Activated CD4-positive, alpha-beta T cell treated with anti-CD3 and anti-CD28 coated beads, Interleukin-2, amount 50 U/mL, for 4 hours (primary cell): ENCODE measurements at regions not wholly inside any gene's neighbourhood (a gene's known extent, or its start where the extent isn't known, plus 50 kb on each side); places are given as distances from the start of the nearest gene placed in this dataset.
"Not testable (repeated sequence)": the region's sequence is repeated elsewhere in the genome, so short reads cannot be mapped to it uniquely, and the experiment has no call there.

Source experiments
- DNase-seq, 2 experiments: peaks; one replicate each; pipeline ENCODE4 v3.0.0-alpha.2; 2020

- no peak for DNase-seq
Measured at GRCh38 chr6:43932259-43933147, 162.5 kb downstream of the VEGFA start.

DNA sequence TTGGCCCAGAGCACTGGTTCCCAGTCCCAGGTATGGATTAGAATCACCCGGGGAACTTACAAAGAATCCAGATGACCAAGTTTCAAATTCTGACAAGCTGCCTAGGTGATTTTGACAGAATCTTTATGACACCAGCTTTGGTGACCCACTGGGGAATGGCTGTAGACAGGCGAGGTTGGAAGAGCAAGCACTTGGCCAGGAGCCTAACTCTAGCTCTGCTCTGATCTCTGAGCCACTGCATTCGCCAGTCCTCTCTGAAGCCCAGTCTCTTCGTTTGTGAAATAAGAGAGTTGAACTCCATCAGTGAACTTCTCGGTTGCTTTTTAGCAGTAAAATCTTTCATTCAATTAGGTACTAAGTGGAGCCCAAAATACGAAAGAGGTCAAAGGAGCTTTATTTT, 161.2 kb downstream of the VEGFA start:
- DNase-seq, result no peak

DNA sequence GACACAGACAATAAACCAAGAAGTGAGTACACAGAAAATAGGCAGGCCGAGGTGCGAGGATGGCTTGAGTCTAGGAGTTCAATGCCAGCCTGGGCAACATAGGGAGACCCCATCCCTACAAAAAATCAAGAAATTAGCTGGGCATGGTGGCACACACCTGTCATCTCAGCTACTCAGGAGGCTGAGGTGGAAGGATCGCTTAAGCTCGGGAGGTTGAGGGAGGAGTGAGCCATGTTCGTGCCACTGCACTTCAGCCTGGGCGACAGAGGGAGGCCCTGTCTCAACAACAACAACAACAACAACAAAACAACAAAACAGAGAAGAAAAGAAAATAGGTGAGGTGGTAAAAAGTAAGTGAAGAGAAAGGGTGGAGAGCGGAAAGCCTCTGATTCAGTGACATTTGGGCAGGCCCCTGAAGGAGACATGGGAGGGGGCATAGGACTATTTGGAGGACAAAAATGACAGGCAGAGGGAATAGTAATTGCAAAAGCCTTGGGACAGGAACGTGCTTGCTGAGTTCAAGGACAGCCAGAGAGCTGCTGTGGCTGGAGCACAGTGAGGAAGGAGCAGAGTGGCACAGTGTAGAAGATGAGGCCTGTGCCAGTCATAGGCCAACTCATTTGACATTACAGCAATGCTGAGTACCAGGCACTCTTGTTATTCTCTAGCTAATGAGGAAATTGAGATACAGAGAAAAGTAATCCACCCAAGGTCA, 160.6 kb downstream of the VEGFA start:
- no peak for DNase-seq

GRCh38 chr6:43929511-43929910, 159.5 kb downstream of the VEGFA start:
- no peak for DNase-seq

GRCh38 chr6:43927532-43928210, 157.7 kb downstream of the VEGFA start:
- no peak for DNase-seq

DNA sequence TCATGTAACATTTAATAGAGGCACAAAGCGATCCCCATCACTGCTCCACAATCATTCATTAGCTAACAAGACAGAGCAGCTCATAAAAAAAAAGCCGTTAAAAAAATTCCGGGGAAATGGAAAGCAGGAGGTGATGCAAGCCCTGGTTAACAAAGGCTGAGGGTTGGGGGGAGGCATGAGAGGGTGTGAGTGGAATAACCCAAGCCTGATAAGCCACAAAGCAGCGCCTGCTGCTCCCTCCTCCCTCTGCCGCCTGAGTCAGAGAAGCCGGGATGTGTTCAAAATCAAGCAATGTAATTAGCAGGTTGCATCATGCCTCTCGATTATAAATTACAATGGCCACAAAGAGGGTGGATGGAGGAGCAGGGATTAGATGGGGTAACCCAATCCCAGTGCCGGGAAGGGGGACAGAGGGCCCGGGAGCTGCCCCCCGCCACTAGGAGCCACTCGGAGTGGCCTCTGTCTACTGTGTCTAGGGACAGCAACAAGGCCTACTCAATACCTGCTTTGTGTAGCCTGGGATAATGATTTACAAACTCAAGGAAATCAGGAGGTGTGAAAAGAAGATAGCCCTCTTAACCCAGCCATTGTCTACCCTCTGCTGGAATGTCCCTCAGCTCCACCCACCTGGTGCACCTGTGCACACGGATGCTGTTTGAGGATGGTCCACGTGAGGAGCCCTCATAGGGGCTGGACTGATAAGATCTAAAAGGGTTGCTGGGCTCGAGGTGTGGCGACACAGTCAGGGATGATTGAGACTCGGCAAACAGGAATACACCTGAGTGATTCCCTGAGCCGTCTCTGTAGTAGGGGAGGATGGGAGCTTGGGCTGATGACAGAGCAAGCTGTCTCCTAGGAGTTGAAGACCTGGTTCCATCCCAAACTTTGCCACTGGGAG, 156.9 kb downstream of the VEGFA start:
- no peak for DNase-seq

DNA sequence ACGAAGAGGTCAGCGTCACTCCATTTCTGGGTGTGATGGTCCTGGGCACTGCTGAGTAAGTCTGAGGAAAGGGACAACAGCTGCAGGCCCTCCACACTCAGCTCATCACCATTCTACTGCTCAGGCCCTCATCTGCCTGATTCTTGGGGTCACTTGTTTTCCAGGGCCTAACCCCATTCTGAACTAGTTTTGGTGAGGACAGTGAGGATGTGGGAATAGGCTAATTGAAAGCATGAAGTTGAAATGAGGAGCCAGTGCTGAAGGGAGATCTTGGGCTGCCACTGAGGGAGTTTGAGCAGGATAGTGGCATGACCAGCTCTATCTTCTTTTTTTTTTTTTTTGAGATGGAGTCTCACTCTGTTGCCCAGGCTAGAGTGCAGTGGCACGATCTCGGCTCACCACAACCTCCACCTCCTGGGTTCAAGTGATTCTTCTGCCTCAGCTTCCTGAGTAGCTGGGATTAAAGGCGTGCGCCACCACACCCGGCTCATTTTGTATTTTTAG, 155.7 kb downstream of the VEGFA start:
- DNase-seq, result not testable (repeated sequence)

- peak in 1 of 2 experiments; percentile 2 for DNase-seq
Measured at GRCh38 chr6:43924222-43924702, 154.3 kb downstream of the VEGFA start.

- DNase-seq, result no peak
Measured at GRCh38 chr6:43923376-43924221, 153.6 kb downstream of the VEGFA start.

GRCh38 chr6:43922426-43923375, 152.7 kb downstream of the VEGFA start:
- no peak for DNase-seq

DNA sequence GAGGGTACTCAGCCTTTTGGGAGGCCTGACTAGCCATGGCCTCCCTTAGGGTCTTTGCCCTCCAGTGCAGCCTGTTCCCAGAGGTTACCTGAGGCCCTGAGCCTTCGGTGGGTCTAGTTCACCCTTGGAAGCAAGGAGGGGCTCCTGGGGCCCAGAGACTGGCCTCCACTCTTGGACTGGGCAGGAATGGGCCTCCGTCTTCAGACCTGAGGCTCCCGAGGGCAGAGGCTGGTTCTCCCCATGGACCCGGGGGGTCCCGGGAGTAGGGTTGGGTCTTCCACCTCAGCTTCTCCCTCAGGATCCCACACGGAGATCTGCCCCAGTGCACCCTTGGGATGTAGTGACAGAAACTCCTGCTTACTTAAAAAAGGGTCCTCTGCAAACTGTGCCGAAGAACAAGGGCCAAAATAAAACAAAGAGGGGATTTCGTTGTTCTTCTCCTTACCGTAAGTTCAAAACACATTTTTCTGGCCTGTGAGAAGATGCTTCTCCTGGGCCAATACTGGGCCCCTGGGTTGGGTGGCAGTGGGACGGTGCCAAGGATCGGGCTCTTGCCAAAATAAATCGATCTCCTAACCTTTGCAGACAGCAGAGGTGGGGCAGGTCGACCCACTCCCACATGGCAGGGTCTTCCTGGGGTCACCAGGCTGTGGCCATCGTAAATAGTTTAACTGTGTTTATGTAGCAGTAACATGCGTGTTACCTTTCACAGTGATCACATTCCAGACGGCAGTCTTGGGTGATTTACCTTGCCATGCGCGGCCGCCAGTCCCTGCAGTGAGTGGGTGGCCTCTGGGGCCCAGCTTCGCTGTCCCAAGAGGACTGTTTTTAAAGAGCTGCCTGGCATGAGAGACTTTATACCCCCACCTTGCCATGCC, 151.8 kb downstream of the VEGFA start:
- DNase-seq, result no peak

GRCh38 chr6:43921039-43921438, 151.0 kb downstream of the VEGFA start:
- no peak for DNase-seq

DNA sequence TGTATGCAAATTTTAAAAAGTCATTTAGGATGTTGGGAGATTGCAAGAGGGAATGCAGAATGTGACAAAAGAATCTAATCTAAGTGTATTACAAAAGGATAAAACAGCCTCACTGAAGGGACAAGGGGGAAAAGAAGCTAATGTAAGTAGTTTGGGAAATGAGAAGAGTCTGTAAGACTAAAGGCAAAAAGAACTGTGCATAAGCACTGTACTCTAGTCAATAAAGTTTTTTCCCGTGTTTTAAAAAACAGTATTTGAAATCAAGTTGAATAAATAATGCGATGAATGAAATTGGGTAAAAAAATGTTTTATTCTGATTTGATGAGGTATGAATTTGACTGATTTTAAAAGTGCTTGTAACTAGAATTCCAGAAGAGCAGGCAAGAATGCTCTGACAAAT, 149.8 kb downstream of the VEGFA start:
- no peak for DNase-seq

GRCh38 chr6:43917878-43918382, 147.9 kb downstream of the VEGFA start:
- no peak for DNase-seq

GRCh38 chr6:43916924-43917877, 147.2 kb downstream of the VEGFA start:
- DNase-seq, result no peak

DNA sequence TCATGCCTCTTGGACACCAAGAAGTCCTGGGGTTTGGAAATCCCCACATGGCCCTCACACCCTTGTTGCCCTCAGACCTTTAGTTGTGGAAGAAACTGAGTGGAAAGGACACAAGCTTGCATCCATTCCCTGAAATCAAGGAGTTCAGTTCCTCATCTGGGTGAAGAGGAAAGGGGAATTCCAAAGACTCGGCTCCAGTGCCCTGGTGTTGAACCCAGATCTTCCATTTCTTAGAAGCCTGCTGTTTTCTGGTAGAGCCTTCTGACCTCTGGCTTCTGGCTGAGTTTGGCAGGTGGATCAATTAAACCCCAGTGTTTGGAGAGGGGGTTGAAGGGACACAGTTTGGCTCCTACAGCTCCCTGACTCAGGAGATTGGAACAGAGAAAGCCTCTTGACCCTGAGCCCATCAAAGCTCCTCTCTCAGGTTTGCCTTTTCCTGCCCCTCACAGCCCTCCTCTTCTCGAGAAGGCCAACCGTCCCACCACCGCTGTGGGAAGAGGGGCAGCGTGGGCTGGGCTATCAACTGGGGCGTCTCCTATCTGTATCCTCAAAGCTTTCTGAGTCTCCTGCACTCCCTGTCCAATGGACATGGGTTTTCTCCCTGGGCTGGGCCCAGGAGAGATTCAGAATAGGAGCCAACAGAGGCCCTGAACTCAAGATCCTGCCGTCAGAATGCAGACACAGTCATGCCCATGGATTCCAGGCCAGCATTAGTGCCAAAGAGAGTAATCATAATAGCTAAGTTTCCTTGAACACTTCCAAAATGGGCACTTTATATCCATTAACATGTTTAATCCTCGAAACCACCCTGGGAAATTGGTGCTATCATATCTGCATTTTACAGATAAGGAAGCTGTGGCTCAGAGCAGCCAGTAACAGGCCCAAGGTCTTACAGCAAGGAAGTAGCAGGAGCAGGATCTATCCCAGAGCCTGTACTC, 146.2 kb downstream of the VEGFA start:
- DNase-seq, result no peak
